ENCODE measurements at regions not wholly inside any gene's neighbourhood (a gene's known extent, or its start where the extent isn't known, plus 50 kb on each side); places are given as distances from the start of the nearest gene placed in this dataset.

DNA sequence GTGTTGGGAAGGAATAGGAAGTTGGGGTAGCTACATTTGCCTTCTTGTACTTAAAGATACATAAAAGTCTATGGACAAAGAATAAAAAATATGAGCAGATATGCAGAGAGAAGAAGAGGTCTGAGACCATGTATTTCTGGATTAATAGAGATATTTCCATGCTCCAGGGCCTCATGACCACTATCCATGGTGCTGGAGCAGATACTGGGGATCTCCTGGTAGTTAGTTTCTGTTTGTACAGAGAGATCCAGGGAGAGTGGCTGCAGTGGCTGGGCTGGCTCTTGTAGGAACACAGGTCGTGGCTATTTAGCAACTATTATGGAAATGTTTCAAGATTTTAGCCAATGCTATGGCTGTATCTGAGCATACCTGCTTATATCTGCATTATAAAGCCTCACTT, 184.2 kb upstream of the TMEM161B start:
- H3K27ac Mint-ChIP-seq: no peak overlapping the region
- no peaks in the 10 kb centered on the region for H3K9me3 Mint-ChIP-seq
- no peak overlapping the region for H2AFZ ChIP-seq
- no peaks in the 10 kb centered on the region for H3K36me3 ChIP-seq (ENCODE audit: insufficient read depth)
- H3K36me3 Mint-ChIP-seq (ENCODE audit: low read depth): no peaks in the 10 kb centered on the region
- ATAC-seq (peak; percentile 76), DNase-seq (ENCODE audit: low spot score) (peak; percentile 10)
- no peak overlapping the region for H3K4me3 Mint-ChIP-seq
- H3K27ac ChIP-seq (ENCODE audit: low read depth): no peak overlapping the region
- H3K4me1 ChIP-seq (ENCODE audit: insufficient read depth): no peaks in the 10 kb centered on the region
- H4K20me1 ChIP-seq (replicated peaks; ENCODE audit: insufficient read depth): no peaks in the 10 kb centered on the region
- no peaks in the 10 kb centered on the region for H3K79me2 ChIP-seq (replicated peaks; ENCODE audit: insufficient read depth)
- H3K27me3 ChIP-seq (ENCODE audit: insufficient read depth): no peaks in the 10 kb centered on the region
- no peaks in the 10 kb centered on the region for H3F3A ChIP-seq (replicated peaks; ENCODE audit: low read depth)
- TF ChIP-seq REST (IDR thresholded peaks at IDR 0.05; ENCODE audit: unreplicated experiment): peak; percentile 76
- no peak for TF ChIP-seq NANOG (IDR thresholded peaks at IDR 0.05; ENCODE audit: borderline replicate concordance)
- H3K4me3 ChIP-seq: no peak overlapping the region
- no peak overlapping the region for H3K4me2 ChIP-seq
- no peaks in the 10 kb centered on the region for H3K27me3 Mint-ChIP-seq (ENCODE audit: insufficient read depth, low read depth, poor library complexity)
- peaks cover 4% of the 10 kb centered on the region; the same call in 2 of the 3 replicates for H3K4me1 Mint-ChIP-seq
- H3K9me2 ChIP-seq (ENCODE audit: insufficient read depth): no peaks in the 10 kb centered on the region

DNA sequence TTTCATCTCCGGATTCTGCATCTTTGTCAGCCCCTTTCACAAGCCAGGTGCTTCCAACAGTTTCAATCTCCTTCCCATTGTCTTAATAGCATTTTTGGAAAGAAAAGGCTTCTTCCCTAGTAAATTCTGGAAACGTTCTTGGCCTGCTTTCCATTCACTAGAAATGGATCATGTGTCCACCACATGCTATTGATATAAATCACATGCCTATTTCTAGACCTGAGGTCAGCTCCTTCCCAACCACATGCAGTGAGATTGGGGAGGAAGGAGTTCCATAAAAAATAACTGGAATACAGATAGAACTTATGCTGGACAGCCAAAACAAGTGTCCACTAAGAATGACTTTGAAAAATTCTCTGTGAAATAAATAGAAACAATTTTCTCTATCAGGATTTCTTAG, 181.6 kb upstream of the TMEM161B start:
- ATAC-seq: no peak
- Mint-ChIP-seq H3K27me3 (ENCODE audit: insufficient read depth, low read depth, poor library complexity) (no peaks in the 10 kb centered on the region), H3K36me3 (ENCODE audit: low read depth) (no peaks in the 10 kb centered on the region), H3K4me3 (no peak overlapping the region), H3K27ac (no peak overlapping the region), H3K4me1 (peaks cover 4% of the 10 kb centered on the region; the same call in 2 of the 3 replicates), H3K9me3 (no peaks in the 10 kb centered on the region)
- Histone ChIP-seq H3F3A (replicated peaks; ENCODE audit: low read depth) (no peaks in the 10 kb centered on the region), H4K20me1 (replicated peaks; ENCODE audit: insufficient read depth) (no peaks in the 10 kb centered on the region), H3K27me3 (ENCODE audit: insufficient read depth) (no peaks in the 10 kb centered on the region), H3K36me3 (ENCODE audit: insufficient read depth) (no peaks in the 10 kb centered on the region), H3K79me2 (replicated peaks; ENCODE audit: insufficient read depth) (no peaks in the 10 kb centered on the region), H2AFZ (no peak overlapping the region), H3K4me3 (no peak overlapping the region), H3K4me2 (no peak overlapping the region), H3K9me2 (ENCODE audit: insufficient read depth) (no peaks in the 10 kb centered on the region), H3K27ac (ENCODE audit: low read depth) (no peak overlapping the region), H3K4me1 (ENCODE audit: insufficient read depth) (no peaks in the 10 kb centered on the region)
- DNase-seq (ENCODE audit: low spot score): no peak
- no peak for TF ChIP-seq ETS1 (IDR thresholded peaks at IDR 0.05)
- TF ChIP-seq JUNB (IDR thresholded peaks at IDR 0.05; ENCODE audit: unreplicated experiment): no peak
- no peak for TF ChIP-seq NANOG (IDR thresholded peaks at IDR 0.05; ENCODE audit: borderline replicate concordance)
- no peak for TF ChIP-seq REST (IDR thresholded peaks at IDR 0.05; ENCODE audit: unreplicated experiment)
- no peak for TF ChIP-seq EZH2 (IDR thresholded peaks at IDR 0.05; ENCODE audit: low read depth, unreplicated experiment)
- TF ChIP-seq POLR2AphosphoS5 (IDR thresholded peaks at IDR 0.05; ENCODE audit: low read depth): no peak
- TF ChIP-seq CREB1 (CRISPR knock-in tag; IDR thresholded peaks at IDR 0.05; ENCODE audit: low read depth): no peak
- TF ChIP-seq ZNF114 (CRISPR knock-in tag; IDR thresholded peaks at IDR 0.05): no peak

All from GM23338 (cell line).